B cell (primary cell): ENCODE measurements at regions not wholly inside any gene's neighbourhood (a gene's known extent, or its start where the extent isn't known, plus 50 kb on each side); places are given as distances from the start of the nearest gene placed in this dataset.
"Not testable (repeated sequence)": the region's sequence is repeated elsewhere in the genome, so short reads cannot be mapped to it uniquely, and the experiment has no call there.

Experiments used
- ATAC-seq: fragments of 200-7000 bp; cut with Tn5 transposase; one replicate; pipeline ENCODE4 v1.10.0; 2021; ENCODE audit warnings: low read depth, mild to moderate bottlenecking, moderate number of reproducible peaks, moderate library complexity
- CTCF ChIA-PET: fragments of 350-600 bp; sonication (Branson Sonifier 250); formaldehyde crosslinking; loops from one replicate; lab custom pipeline; 2021; ENCODE audit warnings: antibody characterized with exemption, inconsistent platforms; lab: Charles Lee
- POLR2A ChIA-PET: fragments of 350-600 bp; sonication (Branson Sonifier 250); formaldehyde crosslinking; loops from one replicate; lab custom pipeline; 2021; ENCODE audit warnings: antibody characterized with exemption; lab: Charles Lee
- DNase-seq: peaks from one replicate; pipeline ENCODE4 v3.0.0; 2013
- H2AFZ ChIP-seq: 2 replicates; pipeline ENCODE4 v1.6.1; 2012; ENCODE audit warnings: mild to moderate bottlenecking, low read depth, low read length; ENCODE audit not compliant: insufficient read depth, poor library complexity, severe bottlenecking
- H3K27ac ChIP-seq, 2 donors: 1 replicate in 1 of 2; 2 replicates in 1 of 2; pipeline ENCODE4 v1.5.1; 2012 to 2013; ENCODE audit warnings: low read length in 2 of 2, mild to moderate bottlenecking in 2 of 2, moderate library complexity in 1 of 2
- H3K27me3 ChIP-seq, 4 experiments: fragments of 200-600 bp in 1 of 4; sonication (generic) in 1 of 4; replicated peaks in 1 of 4; 1 replicate in 2 of 4; 2 replicates in 2 of 4; pipeline versions ENCODE4 v1.6.1 to v1.7.0; 2013 to 2016; ENCODE audit warnings: low read length in 3 of 4, mild to moderate bottlenecking in 2 of 4, mixed read lengths in 1 of 4, moderate library complexity in 1 of 4; ENCODE audit not compliant: insufficient read depth in 4 of 4, control insufficient read depth in 3 of 4; ENCODE audit errors: control extremely low read depth in 1 of 4
- H3K36me3 ChIP-seq, 2 experiments: replicated peaks in 1 of 2; 1 replicate in 1 of 2; 2 replicates in 1 of 2; pipeline versions ENCODE4 v1.6.1 to v1.7.1; 2013; ENCODE audit warnings: low read length in 1 of 2; ENCODE audit not compliant: insufficient read depth in 2 of 2, control insufficient read depth in 1 of 2; ENCODE audit errors: control extremely low read depth in 1 of 2, extremely low read depth in 1 of 2
- H3K4me1 ChIP-seq, 2 donors: fragments of 200-600 bp in 1 of 2; sonication (generic) in 1 of 2; 1 replicate in 1 of 2; 2 replicates in 1 of 2; pipeline versions ENCODE4 v1.5.1 to v1.6.1; 2013 to 2017; ENCODE audit warnings: low read length in 2 of 2; ENCODE audit not compliant: control insufficient read depth in 2 of 2, insufficient read depth in 2 of 2
- H3K4me2 ChIP-seq: replicated peaks from 2 replicates; pipeline ENCODE3; 2012; ENCODE audit warnings: mild to moderate bottlenecking, low read depth, low read length; ENCODE audit not compliant: poor library complexity, severe bottlenecking
- H3K4me3 ChIP-seq, 5 experiments: fragments of 200-600 bp in 1 of 5; sonication (generic) in 1 of 5; 1 replicate in 3 of 5; 2 replicates in 2 of 5; pipeline versions ENCODE4 v1.5.1 to v1.7.0; 2011 to 2016; ENCODE audit warnings: low read length in 4 of 5, mild to moderate bottlenecking in 4 of 5, low read depth in 2 of 5, control low read depth in 1 of 5, moderate library complexity in 1 of 5; ENCODE audit not compliant: insufficient read depth in 1 of 5; ENCODE audit errors: control extremely low read depth in 1 of 5, extremely low read depth in 1 of 5
- H3K79me2 ChIP-seq: fragments of 200-600 bp; sonication (generic); one replicate; pipeline ENCODE4 v1.6.0; 2016; ENCODE audit warnings: low read length; ENCODE audit not compliant: control insufficient read depth, insufficient read depth
- H3K9ac ChIP-seq: fragments of 200-600 bp; sonication (generic); 2 replicates; pipeline ENCODE4 v1.6.1; 2017; ENCODE audit warnings: mild to moderate bottlenecking, low read length, moderate library complexity
- H3K9me3 ChIP-seq, 3 donors: one replicate each; pipeline versions ENCODE4 v1.6.1 to v1.7.1; 2013; ENCODE audit warnings: low read length in 2 of 3; ENCODE audit not compliant: control insufficient read depth in 2 of 3, insufficient read depth in 1 of 3; ENCODE audit errors: control extremely low read depth in 1 of 3
- H4K20me1 ChIP-seq: 2 replicates; pipeline ENCODE4 v1.6.0; 2012; ENCODE audit warnings: mild to moderate bottlenecking, low read length; ENCODE audit not compliant: insufficient read depth, control insufficient read depth, poor library complexity, severe bottlenecking
- H3K27ac Mint-ChIP-seq: one replicate; pipeline ENCODE4 v1.8.0; 2021; ENCODE audit warnings: mixed read lengths
- H3K27me3 Mint-ChIP-seq: one replicate; pipeline ENCODE4 v1.8.0; 2021; ENCODE audit warnings: mixed read lengths
- H3K4me1 Mint-ChIP-seq: one replicate; pipeline ENCODE4 v1.8.0; 2021; ENCODE audit warnings: mixed read lengths
- H3K4me3 Mint-ChIP-seq: one replicate; pipeline ENCODE4 v1.8.0; 2021; ENCODE audit warnings: mixed read lengths
- H3K9me3 Mint-ChIP-seq: one replicate; pipeline ENCODE4 v1.8.0; 2022; ENCODE audit warnings: mixed read lengths; ENCODE audit not compliant: insufficient read depth
- EZH2 ChIP-seq: IDR thresholded peaks from 2 replicates; pipeline ENCODE4 v1.6.1; 2012; ENCODE audit warnings: borderline replicate concordance, low read depth, mild to moderate bottlenecking, moderate library complexity, low read length; ENCODE audit not compliant: insufficient read depth, poor library complexity, severe bottlenecking
- WGBS: methylation state at CpG from one replicate; pipeline ENCODE4 v1.1.5; 2013; ENCODE audit warnings: missing lambda C conversion rate; ENCODE audit not compliant: insufficient coverage; 5-methylcytosine and 5-hydroxymethylcytosine counted together
- intact Hi-C: fragments of 100-400 bp; cut with micrococcal nuclease; formaldehyde crosslinking; loops from one replicate; pipeline ENCODE4 v1.10.0; 2022
- TF ChIP-seq, protein P1 (sequence below): fragments of 200-600 bp; IDR thresholded peaks from one replicate; pipeline ENCODE4 v1.8.0; 2022; ENCODE audit warnings: antibody characterized with exemption, mild to moderate bottlenecking

DNA sequence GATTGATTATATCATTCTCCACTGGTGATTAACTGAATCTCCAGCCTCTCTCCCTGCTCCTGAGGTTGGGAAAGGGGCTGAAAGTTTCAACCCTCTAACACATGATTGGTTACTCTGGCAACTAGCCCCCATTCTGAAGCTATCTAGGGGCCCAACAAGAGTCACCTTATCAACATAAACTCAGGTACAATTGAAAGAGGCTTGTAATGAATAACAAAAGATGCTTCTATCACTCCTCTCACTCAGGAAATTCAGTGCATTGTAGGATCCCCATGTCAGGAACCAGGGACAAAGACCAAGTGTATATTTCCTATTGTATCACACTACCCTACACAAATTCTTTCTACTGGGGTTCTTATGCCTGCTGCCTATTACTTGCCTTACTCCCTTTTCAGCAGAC lies 123.9 kb upstream of the SLC13A1 start:
- no peaks in the 10 kb centered on the region for H3K27me3 Mint-ChIP-seq
- H3K27me3 ChIP-seq: no peaks in the 10 kb centered on the region
- no peaks in the 10 kb centered on the region for H4K20me1 ChIP-seq
- no peak for TF ChIP-seq EZH2
- TF ChIP-seq, protein P1, sequence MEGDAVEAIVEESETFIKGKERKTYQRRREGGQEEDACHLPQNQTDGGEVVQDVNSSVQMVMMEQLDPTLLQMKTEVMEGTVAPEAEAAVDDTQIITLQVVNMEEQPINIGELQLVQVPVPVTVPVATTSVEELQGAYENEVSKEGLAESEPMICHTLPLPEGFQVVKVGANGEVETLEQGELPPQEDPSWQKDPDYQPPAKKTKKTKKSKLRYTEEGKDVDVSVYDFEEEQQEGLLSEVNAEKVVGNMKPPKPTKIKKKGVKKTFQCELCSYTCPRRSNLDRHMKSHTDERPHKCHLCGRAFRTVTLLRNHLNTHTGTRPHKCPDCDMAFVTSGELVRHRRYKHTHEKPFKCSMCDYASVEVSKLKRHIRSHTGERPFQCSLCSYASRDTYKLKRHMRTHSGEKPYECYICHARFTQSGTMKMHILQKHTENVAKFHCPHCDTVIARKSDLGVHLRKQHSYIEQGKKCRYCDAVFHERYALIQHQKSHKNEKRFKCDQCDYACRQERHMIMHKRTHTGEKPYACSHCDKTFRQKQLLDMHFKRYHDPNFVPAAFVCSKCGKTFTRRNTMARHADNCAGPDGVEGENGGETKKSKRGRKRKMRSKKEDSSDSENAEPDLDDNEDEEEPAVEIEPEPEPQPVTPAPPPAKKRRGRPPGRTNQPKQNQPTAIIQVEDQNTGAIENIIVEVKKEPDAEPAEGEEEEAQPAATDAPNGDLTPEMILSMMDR: no peak
- no peak overlapping the region for H3K9ac ChIP-seq
- ATAC-seq (no peak), DNase-seq (no peak)
- intact Hi-C loops: no loop called here
- peaks cover 4% of the 10 kb centered on the region for H3K9me3 Mint-ChIP-seq
- H3K27ac ChIP-seq: no peak overlapping the region
- no peaks in the 10 kb centered on the region for H3K4me1 ChIP-seq
- H3K36me3 ChIP-seq: no peaks in the 10 kb centered on the region
- H3K4me1 Mint-ChIP-seq: no peaks in the 10 kb centered on the region
- no peak overlapping the region for H3K4me2 ChIP-seq
- CTCF ChIA-PET: no interaction called here
- no peak overlapping the region for H3K4me3 Mint-ChIP-seq
- H2AFZ ChIP-seq: no peak overlapping the region
- H3K27ac Mint-ChIP-seq: no peak overlapping the region
- H3K9me3 ChIP-seq: peaks cover 0 to 6% (median 0%) of the 10 kb centered on the region in 3 donors
- H3K4me3 ChIP-seq: no peak overlapping the region
- POLR2A ChIA-PET: no interaction called here
- no peaks in the 10 kb centered on the region for H3K79me2 ChIP-seq

DNA sequence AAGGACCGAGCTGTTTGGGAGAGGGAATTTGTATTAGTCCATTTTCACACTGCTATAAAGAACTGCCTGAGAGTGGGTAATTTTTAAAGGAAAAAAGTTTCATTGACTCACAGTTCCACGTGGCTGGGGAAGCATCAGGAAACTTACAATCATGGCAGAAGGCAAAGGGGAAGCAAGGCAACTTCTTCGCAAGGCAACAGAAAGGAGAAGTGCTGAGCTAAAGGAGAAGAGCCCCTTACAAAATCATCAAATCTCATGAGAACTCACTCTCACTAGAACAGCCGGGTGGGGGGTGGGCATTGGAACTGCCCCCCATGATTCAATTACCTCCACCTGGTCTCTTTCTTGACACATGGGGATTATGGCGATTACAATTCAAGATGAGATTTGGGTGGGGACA lies 121.8 kb upstream of the SLC13A1 start:
- H3K27me3 ChIP-seq, CTCF ChIA-PET, H3K4me3 Mint-ChIP-seq, H3K4me1 Mint-ChIP-seq, H3K4me2 ChIP-seq, H3K79me2 ChIP-seq, H3K9me3 ChIP-seq, ATAC-seq, H3K27ac Mint-ChIP-seq, H3K4me1 ChIP-seq, H3K9me3 Mint-ChIP-seq, H4K20me1 ChIP-seq, POLR2A ChIA-PET, H3K36me3 ChIP-seq, H3K4me3 ChIP-seq, H3K9ac ChIP-seq, H2AFZ ChIP-seq, intact Hi-C loops, H3K27me3 Mint-ChIP-seq, H3K27ac ChIP-seq, DNase-seq: not testable (repeated sequence)
- 44% methylated on average over 2 of the region's 5 CpGs for WGBS
